H7 (cell line): ENCODE measurements at regions not wholly inside any gene's neighbourhood (a gene's known extent, or its start where the extent isn't known, plus 50 kb on each side); places are given as distances from the start of the nearest gene placed in this dataset.

Experiments
- DNase-seq: peaks from one replicate; pipeline ENCODE4 v3.0.0; 2012
- H3K27me3 ChIP-seq: 2 replicates; pipeline ENCODE4 v1.6.0; 2011; ENCODE audit warnings: mild to moderate bottlenecking, low read length; ENCODE audit not compliant: control insufficient read depth, insufficient read depth
- H3K36me3 ChIP-seq: replicated peaks from 2 replicates; pipeline ENCODE4 v1.5.1; 2011; ENCODE audit warnings: low read length; ENCODE audit not compliant: control insufficient read depth, insufficient read depth
- H3K4me3 ChIP-seq: 2 replicates; pipeline ENCODE4 v1.5.1; 2011; ENCODE audit warnings: low read depth, mild to moderate bottlenecking, control low read depth, low read length, moderate library complexity; ENCODE audit not compliant: insufficient read depth

DNA sequence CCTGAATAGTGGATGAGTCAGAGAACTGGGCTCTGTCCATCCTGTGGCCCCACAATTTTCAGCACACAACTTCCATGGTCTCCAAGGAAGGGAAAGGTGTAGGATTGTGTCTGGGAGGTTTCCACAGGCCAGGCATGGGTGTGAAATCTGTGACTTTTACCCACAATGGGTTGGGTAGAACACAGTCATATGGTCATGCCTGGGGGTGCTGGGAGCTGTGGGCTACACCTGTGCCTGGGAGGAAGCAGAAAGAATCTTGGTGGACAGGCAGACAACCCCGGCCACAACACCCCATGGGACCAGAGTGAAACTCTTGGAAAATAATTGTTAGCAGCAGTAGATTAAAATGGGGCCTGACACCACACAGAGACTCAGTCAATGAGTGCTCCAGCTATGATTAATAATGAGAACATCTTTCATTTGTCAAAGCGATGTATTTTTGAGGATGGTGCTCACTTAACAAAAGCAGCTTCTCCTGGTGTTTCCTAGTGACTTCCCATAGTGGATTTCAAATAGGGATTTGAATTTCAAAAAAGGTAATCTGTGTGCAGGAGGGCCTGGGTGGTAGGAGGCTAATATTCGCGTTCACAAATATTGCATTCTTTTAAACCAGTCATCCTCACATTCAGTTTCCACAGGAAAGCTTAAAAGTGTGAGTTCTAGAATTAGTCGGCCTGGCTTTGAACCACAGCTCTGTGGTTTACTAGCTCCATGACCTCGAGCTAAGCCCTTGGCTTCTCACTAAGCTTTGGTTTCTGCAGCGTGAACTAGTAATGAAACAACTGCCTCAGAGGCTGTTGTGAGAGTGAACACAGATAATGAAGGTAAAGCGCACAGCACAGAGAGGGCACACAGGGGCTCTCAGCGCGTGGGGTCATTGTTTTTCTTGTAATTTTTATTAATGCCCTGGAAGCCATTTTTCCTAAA lies 89.3 kb upstream of the UQCRFS1 start:
- no peak for DNase-seq

GRCh38 chr19:29303069-29303718 lies 90.2 kb upstream of the UQCRFS1 start:
- DNase-seq: no peak
- Histone ChIP-seq H3K36me3 (no peaks in the 10 kb centered on the region), H3K4me3 (no peak overlapping the region), H3K27me3 (no peaks in the 10 kb centered on the region)

More for the DNA sequence above, 89.3 kb upstream of the UQCRFS1 start:
- no peaks in the 10 kb centered on the region for H3K27me3 ChIP-seq
- no peaks in the 10 kb centered on the region for H3K36me3 ChIP-seq
- H3K4me3 ChIP-seq: no peak overlapping the region

DNA sequence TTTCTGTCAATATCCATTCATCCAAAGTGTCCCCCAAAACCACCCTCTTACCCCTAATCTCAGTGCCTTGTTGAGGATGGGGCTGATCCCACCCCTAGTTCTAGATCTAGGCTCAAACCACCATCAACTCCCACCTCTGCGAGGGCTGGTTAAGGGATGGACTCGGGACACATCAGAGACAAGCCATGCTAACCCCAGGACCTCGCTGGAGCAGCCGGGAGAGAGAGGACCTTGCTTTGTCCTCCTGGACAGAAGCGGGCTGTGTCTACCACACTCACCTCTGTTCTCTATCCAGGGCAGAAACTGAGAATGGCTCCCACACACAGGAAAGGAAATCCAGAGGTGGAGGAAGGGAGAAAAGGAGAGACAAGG lies 90.8 kb upstream of the UQCRFS1 start:
- no peaks in the 10 kb centered on the region for H3K27me3 ChIP-seq
- H3K36me3 ChIP-seq: no peaks in the 10 kb centered on the region
- no peak overlapping the region for H3K4me3 ChIP-seq
- no peak for DNase-seq

DNA sequence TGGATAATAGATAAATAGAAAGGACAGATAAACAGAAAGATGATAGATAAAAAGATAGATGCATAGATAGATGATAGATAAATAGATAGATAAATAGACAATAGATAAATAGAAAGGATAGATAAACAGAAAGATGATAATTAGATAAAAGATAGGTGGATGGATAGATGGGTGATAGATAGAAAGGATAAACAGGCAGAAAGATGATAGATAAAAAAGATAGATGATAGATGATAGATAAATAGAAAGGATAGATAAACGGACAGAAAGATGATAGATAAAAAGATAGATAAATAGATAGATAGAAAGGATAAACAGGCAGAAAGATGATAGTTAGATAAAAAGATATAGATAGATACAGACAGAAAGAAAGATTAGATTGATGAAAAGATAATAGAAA lies 92.3 kb upstream of the UQCRFS1 start:
- Histone ChIP-seq H3K27me3 (peaks cover 6% of the 10 kb centered on the region), H3K4me3 (no peak overlapping the region), H3K36me3 (no peaks in the 10 kb centered on the region)
- no peak for DNase-seq

- H3K36me3 ChIP-seq: no peaks in the 10 kb centered on the region
- no peak overlapping the region for H3K4me3 ChIP-seq
- peak; percentile 79 for DNase-seq
- peaks cover 7% of the 10 kb centered on the region for H3K27me3 ChIP-seq
Measured at GRCh38 chr19:29308977-29309590, 96.1 kb upstream of the UQCRFS1 start.

GRCh38 chr19:29309637-29310036 lies 96.7 kb upstream of the UQCRFS1 start:
- Histone ChIP-seq H3K4me3 (no peak overlapping the region), H3K27me3 (peaks cover 7% of the 10 kb centered on the region), H3K36me3 (no peaks in the 10 kb centered on the region)
- DNase-seq: peak; percentile 51

GRCh38 chr19:29311191-29311790 lies 98.3 kb upstream of the UQCRFS1 start:
- H3K27me3 ChIP-seq: peaks cover 7% of the 10 kb centered on the region
- H3K36me3 ChIP-seq: no peaks in the 10 kb centered on the region
- DNase-seq: peak; percentile 53
- no peak overlapping the region for H3K4me3 ChIP-seq

DNA sequence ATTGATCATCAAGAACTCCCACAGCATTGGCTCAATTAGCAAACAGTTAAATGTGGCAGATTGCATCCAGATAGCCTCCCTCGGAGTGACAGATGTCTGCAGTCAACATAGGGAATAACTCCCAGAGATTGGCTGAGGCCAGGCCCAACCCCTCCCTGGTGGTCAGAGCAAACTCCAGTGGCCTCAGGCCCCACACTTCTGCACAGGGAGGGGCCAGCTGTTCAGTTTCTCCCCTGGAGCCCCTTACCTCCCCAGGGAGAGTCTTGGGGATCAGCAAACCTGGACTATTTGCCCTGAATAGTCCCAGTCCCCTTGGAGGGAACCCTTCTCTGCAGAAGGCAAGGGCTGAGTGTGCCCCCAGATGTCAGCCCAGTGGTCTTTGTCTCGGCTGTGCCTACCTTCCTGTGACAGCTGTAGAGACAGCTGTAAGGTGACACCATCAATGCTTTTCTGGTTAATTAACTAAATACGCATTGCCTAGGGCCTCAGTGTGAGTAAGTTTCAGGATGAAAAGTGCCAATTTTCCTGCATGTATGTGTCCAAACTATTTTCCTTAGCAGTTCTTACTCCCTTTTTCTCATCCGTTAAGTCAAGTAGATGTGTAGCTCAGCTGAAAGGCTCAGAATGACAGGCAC lies 102.7 kb upstream of the UQCRFS1 start:
- no peak for DNase-seq
- no peaks in the 10 kb centered on the region; the same call in 1 of the 2 replicates for H3K27me3 ChIP-seq
- H3K36me3 ChIP-seq: no peaks in the 10 kb centered on the region
- no peak overlapping the region for H3K4me3 ChIP-seq

DNA sequence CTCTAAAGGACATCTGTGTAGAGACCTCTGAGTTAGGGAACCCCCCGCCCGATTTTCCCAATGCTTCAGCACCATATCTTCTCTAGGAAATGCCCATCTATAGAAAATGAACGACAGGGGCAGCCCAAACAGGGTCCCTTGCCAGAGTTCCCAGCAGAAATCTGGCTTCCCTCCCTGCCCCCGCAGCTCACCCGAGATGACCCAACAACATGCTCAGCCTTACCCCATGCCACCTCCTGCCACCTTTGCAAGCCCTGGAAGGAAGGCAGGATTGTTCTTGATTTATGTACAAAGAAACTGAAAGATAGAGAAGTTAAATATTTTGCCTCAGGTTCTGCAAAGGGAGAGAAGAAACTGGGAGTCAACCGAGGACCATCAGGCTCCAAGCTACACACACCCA lies 105.6 kb upstream of the UQCRFS1 start:
- no peaks in the 10 kb centered on the region for H3K27me3 ChIP-seq
- DNase-seq: no peak
- no peak overlapping the region for H3K4me3 ChIP-seq
- H3K36me3 ChIP-seq: no peaks in the 10 kb centered on the region

DNA sequence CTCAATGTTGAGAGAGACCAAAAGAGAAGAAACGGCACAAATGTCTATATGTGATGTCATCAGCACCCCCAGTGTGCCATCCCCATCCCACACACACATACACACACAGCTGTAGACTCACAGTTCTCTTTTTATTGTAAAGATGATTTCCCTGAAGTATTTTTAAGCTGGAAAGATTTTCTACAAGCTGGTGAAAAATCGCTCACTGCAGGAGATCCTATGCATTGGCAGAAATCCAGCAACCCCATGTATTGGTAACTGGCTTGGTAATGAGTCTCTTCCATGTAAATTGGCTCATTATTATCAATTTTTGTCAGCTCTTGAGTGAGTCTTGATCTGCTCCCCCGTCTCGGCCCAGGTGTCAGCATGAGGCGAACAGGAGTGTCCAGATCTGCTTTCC lies 107.1 kb upstream of the UQCRFS1 start:
- DNase-seq: no peak

GRCh38 chr19:29320618-29321017 lies 107.7 kb upstream of the UQCRFS1 start:
- Histone ChIP-seq H3K4me3 (no peak overlapping the region), H3K36me3 (no peaks in the 10 kb centered on the region), H3K27me3 (no peaks in the 10 kb centered on the region)
- no peak for DNase-seq

More for the DNA sequence above, 107.1 kb upstream of the UQCRFS1 start:
- no peaks in the 10 kb centered on the region for H3K27me3 ChIP-seq
- H3K36me3 ChIP-seq: no peaks in the 10 kb centered on the region
- no peak overlapping the region for H3K4me3 ChIP-seq

DNA sequence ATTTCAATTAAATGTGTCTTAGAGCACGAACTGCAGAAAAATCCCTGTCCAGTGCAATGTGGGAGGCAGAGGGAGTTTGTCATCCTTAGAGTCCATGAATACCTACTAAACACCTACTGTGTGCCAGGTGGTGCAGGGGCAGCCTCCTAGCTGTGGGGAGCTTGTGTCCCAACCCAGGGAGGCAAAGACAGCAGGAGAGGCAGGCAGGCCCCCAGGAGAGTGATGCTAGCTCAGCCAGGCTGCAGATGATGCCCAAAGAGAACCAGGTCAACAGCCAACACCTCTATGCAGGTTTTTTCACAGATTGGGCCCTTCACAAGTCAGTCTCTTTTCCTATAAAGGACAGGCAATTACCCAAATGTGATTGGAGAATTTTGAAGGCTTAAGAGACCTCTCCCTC lies 108.2 kb upstream of the UQCRFS1 start:
- no peaks in the 10 kb centered on the region for H3K27me3 ChIP-seq
- H3K36me3 ChIP-seq: no peaks in the 10 kb centered on the region
- no peak overlapping the region for H3K4me3 ChIP-seq
- DNase-seq: no peak

DNA sequence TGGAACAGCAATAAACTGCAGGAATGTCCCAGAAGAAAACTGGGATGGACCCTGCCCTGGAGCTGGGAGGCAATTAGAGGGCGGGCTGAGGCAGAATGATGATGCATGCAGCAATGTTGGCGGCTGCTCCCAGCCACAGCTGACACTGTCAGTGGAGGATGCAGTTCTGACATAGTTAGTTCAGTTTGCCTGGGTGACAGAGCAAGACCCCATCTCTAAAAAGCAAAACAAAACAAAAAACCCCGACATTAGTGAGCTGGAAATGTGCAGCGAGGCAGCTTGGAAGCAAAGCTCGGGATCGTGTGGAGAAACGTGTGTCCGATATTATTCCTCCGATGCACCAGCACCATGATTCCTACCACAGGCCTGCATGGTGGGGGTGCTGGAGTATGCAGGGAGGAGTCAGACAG lies 110.1 kb upstream of the UQCRFS1 start:
- no peaks in the 10 kb centered on the region for H3K27me3 ChIP-seq
- DNase-seq: no peak

More for the DNA sequence above, 110.1 kb upstream of the UQCRFS1 start:
- Histone ChIP-seq H3K36me3 (no peaks in the 10 kb centered on the region), H3K4me3 (no peak overlapping the region)
